Thyroid gland (tissue), 4 donors: ENCODE measurements at regions not wholly inside any gene's neighbourhood (a gene's known extent, or its start where the extent isn't known, plus 50 kb on each side); places are given as distances from the start of the nearest gene placed in this dataset.

Source experiments
- CTCF ChIP-seq, 6 experiments: fragments of 200-600 bp in 3 of 6; fragments of 450-650 bp in 3 of 6; sonication (generic) in 3 of 6; IDR thresholded peaks; one replicate each; pipeline ENCODE4 v1.5.1; 2016 to 2019; ENCODE audit warnings: antibody characterized with exemption in 6 of 6, mild to moderate bottlenecking in 2 of 6, inconsistent platforms in 1 of 6, moderate library complexity in 1 of 6
- POLR2A ChIP-seq, 2 donors: fragments of 450-650 bp; IDR thresholded peaks; one replicate each; pipeline ENCODE4 v1.6.1; 2017; ENCODE audit warnings: antibody characterized with exemption in 2 of 2, mild to moderate bottlenecking in 2 of 2, moderate library complexity in 1 of 2

GRCh38 chr13:58630794-58631193, 999.2 kb downstream of the PCDH17 start:
- TF ChIP-seq POLR2A (IDR thresholded peaks at IDR 0.05) (no peak), CTCF (IDR thresholded peaks at IDR 0.05) (no peak)
